ENCODE measurements at regions not wholly inside any gene's neighbourhood (a gene's known extent, or its start where the extent isn't known, plus 50 kb on each side); places are given as distances from the start of the nearest gene placed in this dataset.

GRCh38 chr17:77003699-77004098 lies 135.5 kb downstream of the MGAT5B start:
- TF ChIP-seq CTCF (IDR thresholded peaks at IDR 0.05) (no peak), EZH2 (IDR thresholded peaks at IDR 0.05) (no peak), EZH2phosphoT487 (IDR thresholded peaks at IDR 0.05) (no peak)

All from neural progenitor cell (in vitro differentiated cells).